GM12878 (cell line): ENCODE measurements at regions not wholly inside any gene's neighbourhood (a gene's known extent, or its start where the extent isn't known, plus 50 kb on each side); places are given as distances from the start of the nearest gene placed in this dataset.

Experiments
- ATAC-seq: fragments of 200-7000 bp; cut with Tn5 transposase; 3 replicates; pipeline ENCODE4 v1.9.1; 2020; ENCODE audit warnings: mild to moderate bottlenecking, moderate library complexity
- BruUV-seq: library from RNA; stranded (reverse); fragments of 400-500 nt; replicated peaks from 2 replicates; lab custom pipeline; 2021; lab: Mats Ljungman, UMichigan
- CTCF ChIA-PET: fragments of 300-600 bp; sonication (Branson Sonifier 250); formaldehyde crosslinking; extraction: SDS; loops from one replicate; lab custom pipeline; 2021; ENCODE audit warnings: inconsistent platforms; lab: Yijun Ruan, JAX
- POLR2A ChIA-PET: fragments of 350-600 bp; formaldehyde crosslinking; extraction: SDS; loops from one replicate; lab custom pipeline; 2021; ENCODE audit warnings: inconsistent platforms; lab: Charles Lee
- RAD21 ChIA-PET: fragments of 300-600 bp; sonication (Branson Sonifier 250); formaldehyde crosslinking; loops from one replicate; lab custom pipeline; 2023; ENCODE audit warnings: antibody characterized with exemption; ENCODE audit not compliant: unreplicated experiment; lab: Charles Lee
- SMC1A ChIA-PET: fragments of 300-600 bp; sonication (Branson Sonifier 250); formaldehyde crosslinking; loops from one replicate; lab custom pipeline; 2023; ENCODE audit not compliant: unreplicated experiment, uncharacterized antibody; lab: Charles Lee
- DNase-seq: peaks from one replicate; pipeline ENCODE4 v3.0.0-alpha.2; 2011; ENCODE audit warnings: low read depth, low spot score
- FAIRE-seq: peaks from 3 replicates; lab custom pipeline; 2011; peaks lifted over from hg19 to GRCh38; lab: Jason Lieb, UNC
- H2AFZ ChIP-seq: 2 replicates; pipeline ENCODE4 v1.6.0; 2011; ENCODE audit warnings: low read depth, low read length, control low read depth; ENCODE audit not compliant: control insufficient read depth
- H3K27ac ChIP-seq: 2 replicates; pipeline ENCODE4 v1.5.1; 2011; ENCODE audit warnings: control low read depth; ENCODE audit not compliant: control insufficient read depth, insufficient read depth
- H3K27me3 ChIP-seq, 2 experiments: replicated peaks in 1 of 2; 2 replicates each; pipeline versions ENCODE4 v1.6.0 to v1.6.1; 2011; ENCODE audit warnings: low read length in 1 of 2; ENCODE audit not compliant: control insufficient read depth in 2 of 2, insufficient read depth in 2 of 2
- H3K36me3 ChIP-seq, 2 experiments: 2 replicates each; pipeline ENCODE4 v1.5.1; 2011; ENCODE audit warnings: low read length in 1 of 2; ENCODE audit not compliant: control insufficient read depth in 2 of 2, insufficient read depth in 2 of 2
- H3K4me1 ChIP-seq: 2 replicates; pipeline ENCODE4 v1.6.1; 2011; ENCODE audit warnings: mild to moderate bottlenecking, low read length, moderate library complexity, mixed read lengths; ENCODE audit not compliant: control insufficient read depth, insufficient read depth
- H3K4me2 ChIP-seq: 2 replicates; pipeline ENCODE4 v1.6.0; 2011; ENCODE audit warnings: control low read depth; ENCODE audit not compliant: control insufficient read depth, insufficient read depth
- H3K4me3 ChIP-seq: fragments of 200-600 bp; sonication (generic); 2 replicates; pipeline ENCODE4 v1.5.1; 2016
- H3K79me2 ChIP-seq: 2 replicates; pipeline ENCODE4 v1.6.0; 2011; ENCODE audit warnings: low read length; ENCODE audit not compliant: control insufficient read depth, insufficient read depth
- H3K9ac ChIP-seq: 2 replicates; pipeline ENCODE4 v1.8.0; 2011; ENCODE audit warnings: low read length, control low read depth, mixed read lengths; ENCODE audit not compliant: control insufficient read depth, insufficient read depth
- H3K9me3 ChIP-seq: replicated peaks from 3 replicates; pipeline ENCODE4 v1.5.1; 2011; ENCODE audit warnings: mild to moderate bottlenecking, low read length; ENCODE audit not compliant: control insufficient read depth, insufficient read depth
- H4K20me1 ChIP-seq: 2 replicates; pipeline ENCODE4 v1.6.0; 2011; ENCODE audit not compliant: control insufficient read depth, insufficient read depth
- ATF3 ChIP-seq: IDR thresholded peaks from 2 replicates; pipeline ENCODE4 v1.6.1; 2011; ENCODE audit warnings: low read depth, mild to moderate bottlenecking, low read length, moderate library complexity, borderline replicate concordance; ENCODE audit errors: extremely low read depth
- CHD2 ChIP-seq: IDR thresholded peaks from 2 replicates; pipeline ENCODE4 v1.6.1; 2011; ENCODE audit warnings: low read depth, low read length, improper control_type of control experiment, borderline replicate concordance
- IKZF2 ChIP-seq, 2 experiments: fragments of 450-650 bp; IDR thresholded peaks; 2 replicates each; pipeline ENCODE4 v1.6.1; 2017; ENCODE audit warnings: mild to moderate bottlenecking in 2 of 2, moderate library complexity in 2 of 2
- KLF5 ChIP-seq: fragments of 450-650 bp; IDR thresholded peaks from 2 replicates; pipeline ENCODE4 v1.6.1; 2014; ENCODE audit warnings: mild to moderate bottlenecking; ENCODE audit not compliant: partially characterized antibody
- LARP7 ChIP-seq: fragments of 450-650 bp; IDR thresholded peaks from 2 replicates; pipeline ENCODE4 v1.6.1; 2017; ENCODE audit warnings: mild to moderate bottlenecking
- MYB ChIP-seq: fragments of 150-350 bp; IDR thresholded peaks from 2 replicates; pipeline ENCODE4 v1.6.1; 2014; ENCODE audit warnings: mild to moderate bottlenecking, low read depth, low read length, borderline replicate concordance
- POLR2A ChIP-seq: IDR thresholded peaks from 2 replicates; pipeline ENCODE4 v1.6.1; 2011; ENCODE audit warnings: low read depth, mild to moderate bottlenecking, low read length
- RAD51 ChIP-seq: fragments of 450-650 bp; IDR thresholded peaks from 2 replicates; pipeline ENCODE4 v1.6.1; 2016; ENCODE audit warnings: moderate library complexity, mild to moderate bottlenecking, inconsistent platforms
- SIN3A ChIP-seq: IDR thresholded peaks from 2 replicates; pipeline ENCODE4 v1.6.1; 2012; ENCODE audit warnings: low read depth, low read length, improper control_type of control experiment
- SMAD1 ChIP-seq: fragments of 450-650 bp; IDR thresholded peaks from 2 replicates; pipeline ENCODE4 v1.6.1; 2018; ENCODE audit warnings: mild to moderate bottlenecking, low read depth; ENCODE audit not compliant: partially characterized antibody
- SPI1 ChIP-seq: IDR thresholded peaks from 2 replicates; pipeline ENCODE4 v1.6.1; 2011; ENCODE audit warnings: low read depth, mild to moderate bottlenecking, low read length, moderate library complexity, borderline replicate concordance; ENCODE audit not compliant: insufficient read depth
- TBL1XR1 ChIP-seq: IDR thresholded peaks from 2 replicates; pipeline ENCODE4 v1.6.1; 2012; ENCODE audit warnings: low read depth, low read length, improper control_type of control experiment
- TCF7 ChIP-seq: IDR thresholded peaks from 2 replicates; pipeline ENCODE4 v1.6.1; 2014; ENCODE audit warnings: antibody characterized with exemption, borderline replicate concordance
- ZBED1 ChIP-seq: IDR thresholded peaks from 2 replicates; pipeline ENCODE4 v1.6.1; 2016; ENCODE audit warnings: borderline replicate concordance
- ZBTB11 ChIP-seq: fragments of 450-650 bp; formaldehyde crosslinking; IDR thresholded peaks from 2 replicates; pipeline ENCODE4 v1.5.0; 2022; ENCODE audit warnings: mild to moderate bottlenecking, missing genetic modification characterization
- ZSCAN29 ChIP-seq: fragments of 450-650 bp; IDR thresholded peaks from 2 replicates; pipeline ENCODE4 v1.6.1; 2017; ENCODE audit warnings: mild to moderate bottlenecking, moderate library complexity
- WGBS: methylation state at CpG from one replicate; pipeline ENCODE4 v1.1.6; 2016; ENCODE audit warnings: low lambda C conversion rate; ENCODE audit not compliant: insufficient replicate concordance, insufficient coverage; ENCODE audit errors: missing lambda C conversion rate; 5-methylcytosine and 5-hydroxymethylcytosine counted together
- in situ Hi-C: fragments of 300-500 bp; cut with MboI; formaldehyde crosslinking; loops from 9 replicates; pipeline ENCODE4 v1.14.3; 2018; ENCODE audit warnings: mixed read lengths
- intact Hi-C: fragments of 100-400 bp; cut with micrococcal nuclease; formaldehyde crosslinking; loops from one replicate; pipeline ENCODE4 v1.14.2; 2022; ENCODE audit not compliant: unreplicated experiment
- TF ChIP-seq, protein P1 (sequence below): fragments of 450-650 bp; IDR thresholded peaks from 2 replicates; pipeline ENCODE4 v1.6.1; 2017; ENCODE audit warnings: low read depth, mild to moderate bottlenecking, moderate library complexity
- TF ChIP-seq, protein P2 (sequence below): IDR thresholded peaks from 2 replicates; pipeline ENCODE4 v1.6.1; 2011; ENCODE audit warnings: mild to moderate bottlenecking, low read depth, low read length, moderate library complexity; ENCODE audit not compliant: insufficient replicate concordance

- TF ChIP-seq, protein P1, sequence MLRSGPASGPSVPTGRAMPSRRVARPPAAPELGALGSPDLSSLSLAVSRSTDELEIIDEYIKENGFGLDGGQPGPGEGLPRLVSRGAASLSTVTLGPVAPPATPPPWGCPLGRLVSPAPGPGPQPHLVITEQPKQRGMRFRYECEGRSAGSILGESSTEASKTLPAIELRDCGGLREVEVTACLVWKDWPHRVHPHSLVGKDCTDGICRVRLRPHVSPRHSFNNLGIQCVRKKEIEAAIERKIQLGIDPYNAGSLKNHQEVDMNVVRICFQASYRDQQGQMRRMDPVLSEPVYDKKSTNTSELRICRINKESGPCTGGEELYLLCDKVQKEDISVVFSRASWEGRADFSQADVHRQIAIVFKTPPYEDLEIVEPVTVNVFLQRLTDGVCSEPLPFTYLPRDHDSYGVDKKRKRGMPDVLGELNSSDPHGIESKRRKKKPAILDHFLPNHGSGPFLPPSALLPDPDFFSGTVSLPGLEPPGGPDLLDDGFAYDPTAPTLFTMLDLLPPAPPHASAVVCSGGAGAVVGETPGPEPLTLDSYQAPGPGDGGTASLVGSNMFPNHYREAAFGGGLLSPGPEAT = no peak
- TF ChIP-seq, protein P2, sequence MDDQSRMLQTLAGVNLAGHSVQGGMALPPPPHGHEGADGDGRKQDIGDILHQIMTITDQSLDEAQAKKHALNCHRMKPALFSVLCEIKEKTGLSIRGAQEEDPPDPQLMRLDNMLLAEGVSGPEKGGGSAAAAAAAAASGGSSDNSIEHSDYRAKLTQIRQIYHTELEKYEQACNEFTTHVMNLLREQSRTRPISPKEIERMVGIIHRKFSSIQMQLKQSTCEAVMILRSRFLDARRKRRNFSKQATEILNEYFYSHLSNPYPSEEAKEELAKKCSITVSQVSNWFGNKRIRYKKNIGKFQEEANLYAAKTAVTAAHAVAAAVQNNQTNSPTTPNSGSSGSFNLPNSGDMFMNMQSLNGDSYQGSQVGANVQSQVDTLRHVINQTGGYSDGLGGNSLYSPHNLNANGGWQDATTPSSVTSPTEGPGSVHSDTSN = no peak
- TF ChIP-seq ZBTB11 (CRISPR knock-in tag) = no peak
- TF ChIP-seq, all 136 proteins: peak for 0
Measured at GRCh38 chr14:49362916-49363315, 223.3 kb downstream of the RPS29 start (continued).

- ATAC-seq (no peak), DNase-seq (no peak), FAIRE-seq (no peak)
- Histone ChIP-seq H4K20me1 (no peaks in the 10 kb centered on the region), H2AFZ (no peak overlapping the region), H3K27ac (no peak overlapping the region), H3K36me3 (no peaks in the 10 kb centered on the region), H3K79me2 (no peaks in the 10 kb centered on the region), H3K9ac (no peak overlapping the region), H3K4me1 (no peaks in the 10 kb centered on the region), H3K9me3 (no peaks in the 10 kb centered on the region), H3K4me2 (no peak overlapping the region), H3K27me3 (no peaks in the 10 kb centered on the region), H3K4me3 (no peak overlapping the region)
- ChIA-PET CTCF (no interaction called here), SMC1A (no interaction called here), POLR2A (no interaction called here), RAD21 (no interaction called here)
- WGBS = 40% methylated on average over 3 of the region's 3 CpGs
- no TSS peak for BruUV-seq
- intact Hi-C loops = no loop called here
- in situ Hi-C loops = no loop called here
- TF ChIP-seq MYB = no peak
- no peak for TF ChIP-seq RAD51
- no peak for TF ChIP-seq POLR2A
- no peak for TF ChIP-seq TCF7
- TF ChIP-seq ZBED1 = no peak
- TF ChIP-seq SMAD1 = no peak
- TF ChIP-seq IKZF2 (IDR thresholded peaks at IDR 0.05) = no peak
- no peak for TF ChIP-seq TBL1XR1
- TF ChIP-seq KLF5 = no peak
- no peak for TF ChIP-seq LARP7
- no peak for TF ChIP-seq ZSCAN29
- TF ChIP-seq SPI1 = no peak
- no peak for TF ChIP-seq SIN3A
- TF ChIP-seq CHD2 = no peak
- TF ChIP-seq ATF3 = no peak
Measured at GRCh38 chr14:49339130-49339529, 247.1 kb downstream of the RPS29 start.
